T47D (cell line): ENCODE measurements at regions not wholly inside any gene's neighbourhood (a gene's known extent, or its start where the extent isn't known, plus 50 kb on each side); places are given as distances from the start of the nearest gene placed in this dataset.

Experiments used
- DNase-seq, 2 experiments: peaks; one replicate each; pipeline versions ENCODE4 v3.0.0 to v3.0.0-alpha.2; 2011 to 2012; ENCODE audit warnings: low read depth in 1 of 2, low spot score in 1 of 2
- JUND ChIP-seq: IDR thresholded peaks from 2 replicates; pipeline ENCODE4 v1.6.1; 2012; ENCODE audit warnings: low read depth
- in situ Hi-C: cut with HindIII; loops from 2 replicates; pipeline ENCODE4 v1.10.0; 2016; ENCODE audit warnings: low sequenced_read_pairs, low pct_unique_long_range_greater_than_20kb

- peak in 1 of 2 experiments; percentile 26 for DNase-seq
- in situ Hi-C loops, result no loop called here
- TF ChIP-seq JUND, result no peak
Observed at GRCh38 chr2:128580988-128581848, 262.6 kb upstream of the HS6ST1 start.

- in situ Hi-C loops, result no loop called here
- no peak for DNase-seq
- no peak for TF ChIP-seq JUND
Observed at GRCh38 chr2:128581849-128582244, 263.2 kb upstream of the HS6ST1 start.

GRCh38 chr2:128584296-128584890 lies 265.7 kb upstream of the HS6ST1 start:
- TF ChIP-seq JUND, result no peak
- in situ Hi-C loops, result no loop called here
- no peak for DNase-seq

- no peak for DNase-seq
- in situ Hi-C loops, result no loop called here
- TF ChIP-seq JUND, result no peak
Observed at GRCh38 chr2:128585706-128586105, 267.0 kb upstream of the HS6ST1 start.

- DNase-seq, result no peak
Observed at GRCh38 chr2:128589681-128590080, 271.0 kb upstream of the HS6ST1 start.

GRCh38 chr2:128590309-128591021 lies 271.8 kb upstream of the HS6ST1 start:
- in situ Hi-C loops, result no loop called here
- TF ChIP-seq JUND, result no peak
- DNase-seq, result no peak

More at GRCh38 chr2:128589681-128590080, 271.0 kb upstream of the HS6ST1 start:
- in situ Hi-C loops, result no loop called here
- no peak for TF ChIP-seq JUND

- no peak for TF ChIP-seq JUND
- in situ Hi-C loops, result no loop called here
- no peak for DNase-seq
Observed at GRCh38 chr2:128591022-128591860, 272.6 kb upstream of the HS6ST1 start.

GRCh38 chr2:128591861-128592822 lies 273.5 kb upstream of the HS6ST1 start:
- DNase-seq, result no peak
- no peak for TF ChIP-seq JUND
- in situ Hi-C loops, result no loop called here

- no peak for DNase-seq
- no peak for TF ChIP-seq JUND
- in situ Hi-C loops, result no loop called here
Observed at GRCh38 chr2:128593518-128593878, 274.8 kb upstream of the HS6ST1 start.

GRCh38 chr2:128593879-128594650 lies 275.4 kb upstream of the HS6ST1 start:
- DNase-seq, result no peak
- no peak for TF ChIP-seq JUND
- in situ Hi-C loops, result no loop called here

GRCh38 chr2:128594651-128594910 lies 275.9 kb upstream of the HS6ST1 start:
- in situ Hi-C loops, result no loop called here
- no peak for TF ChIP-seq JUND
- DNase-seq, result no peak
